ENCODE measurements at regions not wholly inside any gene's neighbourhood (a gene's known extent, or its start where the extent isn't known, plus 50 kb on each side); places are given as distances from the start of the nearest gene placed in this dataset.
"Not testable (repeated sequence)": the region's sequence is repeated elsewhere in the genome, so short reads cannot be mapped to it uniquely, and the experiment has no call there.

DNA sequence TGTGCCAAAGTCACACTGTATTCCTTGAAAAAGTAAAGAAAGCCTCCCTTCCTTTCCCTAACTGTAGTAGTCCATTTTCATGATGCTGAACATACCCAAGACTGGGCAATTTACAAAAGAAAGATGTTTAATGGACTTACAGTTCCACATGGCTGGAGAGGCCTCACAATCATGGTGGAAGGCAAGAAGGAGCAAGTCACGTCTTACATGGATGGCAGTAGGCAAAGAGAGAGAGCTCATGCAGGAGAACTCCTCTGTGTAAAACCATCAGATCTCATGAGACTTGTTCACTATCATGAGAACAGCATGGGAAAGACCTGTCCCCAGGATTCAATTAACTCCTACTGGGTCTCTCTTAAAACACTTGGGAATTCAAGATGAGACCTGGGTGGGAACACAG lies 222.5 kb upstream of the NT5E start:
- not testable (repeated sequence) for H3K4me1 ChIP-seq (ENCODE audit: control insufficient read depth in 4 of 4, insufficient read depth in 4 of 4, low read length in 3 of 4); H3K27ac ChIP-seq (ENCODE audit: low read depth in 1 of 2, low read length in 2 of 2); H3K27me3 ChIP-seq (ENCODE audit: control insufficient read depth in 4 of 4, insufficient read depth in 4 of 4, low read length in 3 of 4); H3K36me3 ChIP-seq (ENCODE audit: control insufficient read depth in 4 of 4, insufficient read depth in 3 of 4, low read depth in 1 of 4, low read length in 3 of 4); DNase-seq (ENCODE audit: low spot score); H3K9ac ChIP-seq (ENCODE audit: low read depth in 1 of 2, low read length in 2 of 2); H3K4me3 ChIP-seq (ENCODE audit: low read depth in 1 of 3, low read length in 3 of 3)
- WGBS: 50% methylated on average over 1 of the region's 1 CpG
- peaks cover 0 to 11% (median 6%) of the 10 kb centered on the region in 4 donors for H3K9me3 ChIP-seq (ENCODE audit: control insufficient read depth in 4 of 4, low read length in 3 of 4)

DNA sequence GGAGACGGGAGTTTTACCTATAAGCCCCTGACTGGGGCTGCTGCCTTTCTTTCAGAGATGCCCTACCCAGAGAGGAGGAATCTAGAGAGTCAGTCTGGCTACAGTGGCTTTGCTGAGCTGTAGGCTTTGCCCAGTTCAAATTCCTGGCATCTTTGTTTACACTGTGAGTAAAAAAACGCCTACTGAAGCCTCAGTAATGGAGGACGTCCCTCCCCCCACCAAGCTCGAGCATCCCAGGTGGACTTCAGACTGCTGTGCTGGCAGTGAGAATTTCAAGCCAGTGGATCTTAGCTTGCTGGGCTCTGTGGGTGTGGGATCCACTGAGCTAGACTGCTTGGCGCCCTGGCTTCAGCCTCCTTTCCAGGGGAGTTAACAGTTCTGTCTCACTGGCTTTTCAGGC lies 237.1 kb upstream of the NT5E start:
- H3K27ac ChIP-seq (ENCODE audit: low read depth in 1 of 2, low read length in 2 of 2); H3K4me1 ChIP-seq (ENCODE audit: control insufficient read depth in 4 of 4, insufficient read depth in 4 of 4, low read length in 3 of 4); H3K27me3 ChIP-seq (ENCODE audit: control insufficient read depth in 4 of 4, insufficient read depth in 4 of 4, low read length in 3 of 4); H3K9ac ChIP-seq (ENCODE audit: low read depth in 1 of 2, low read length in 2 of 2); H3K9me3 ChIP-seq (ENCODE audit: control insufficient read depth in 4 of 4, low read length in 3 of 4); H3K4me3 ChIP-seq (ENCODE audit: low read depth in 1 of 3, low read length in 3 of 3); DNase-seq (ENCODE audit: low spot score); H3K36me3 ChIP-seq (ENCODE audit: control insufficient read depth in 4 of 4, insufficient read depth in 3 of 4, low read depth in 1 of 4, low read length in 3 of 4): not testable (repeated sequence)
- TF ChIP-seq HNF4A (conservative IDR thresholded peaks at IDR 0.05): peak in 1 of 2 donors; percentile 4
- 32% methylated on average over 5 of the region's 5 CpGs for WGBS

DNA sequence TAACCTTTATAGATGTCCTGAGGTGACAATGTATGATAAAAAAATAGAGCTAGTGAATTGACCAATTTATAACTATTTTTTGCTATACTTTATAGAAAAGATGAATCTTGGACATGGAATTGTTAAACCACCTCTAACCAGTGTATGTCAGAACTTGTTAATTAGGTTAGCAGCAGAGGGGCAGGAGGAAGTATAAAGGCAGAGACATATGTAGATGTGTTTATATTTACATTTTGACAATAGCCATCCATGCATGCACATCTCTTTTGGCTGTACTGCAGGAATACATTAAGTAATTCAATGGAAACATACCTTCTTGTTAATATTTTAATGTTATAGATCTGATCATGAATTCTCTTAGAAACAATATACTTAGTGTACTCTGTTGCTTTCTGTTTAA lies 254.6 kb upstream of the NT5E start:
- Histone ChIP-seq H3K27ac (ENCODE audit: low read depth in 1 of 2, low read length in 2 of 2) (no peak overlapping the region), H3K36me3 (ENCODE audit: control insufficient read depth in 4 of 4, insufficient read depth in 3 of 4, low read depth in 1 of 4, low read length in 3 of 4) (no peaks in the 10 kb centered on the region), H3K4me3 (ENCODE audit: low read depth in 1 of 3, low read length in 3 of 3) (no peak overlapping the region), H3K9ac (ENCODE audit: low read depth in 1 of 2, low read length in 2 of 2) (no peak overlapping the region), H3K27me3 (ENCODE audit: control insufficient read depth in 4 of 4, insufficient read depth in 4 of 4, low read length in 3 of 4) (no peaks in the 10 kb centered on the region), H3K9me3 (ENCODE audit: control insufficient read depth in 4 of 4, low read length in 3 of 4) (no peaks in the 10 kb centered on the region), H3K4me1 (ENCODE audit: control insufficient read depth in 4 of 4, insufficient read depth in 4 of 4, low read length in 3 of 4) (no peaks in the 10 kb centered on the region)
- no peak for DNase-seq (ENCODE audit: low spot score)
- TF ChIP-seq, protein P1, sequence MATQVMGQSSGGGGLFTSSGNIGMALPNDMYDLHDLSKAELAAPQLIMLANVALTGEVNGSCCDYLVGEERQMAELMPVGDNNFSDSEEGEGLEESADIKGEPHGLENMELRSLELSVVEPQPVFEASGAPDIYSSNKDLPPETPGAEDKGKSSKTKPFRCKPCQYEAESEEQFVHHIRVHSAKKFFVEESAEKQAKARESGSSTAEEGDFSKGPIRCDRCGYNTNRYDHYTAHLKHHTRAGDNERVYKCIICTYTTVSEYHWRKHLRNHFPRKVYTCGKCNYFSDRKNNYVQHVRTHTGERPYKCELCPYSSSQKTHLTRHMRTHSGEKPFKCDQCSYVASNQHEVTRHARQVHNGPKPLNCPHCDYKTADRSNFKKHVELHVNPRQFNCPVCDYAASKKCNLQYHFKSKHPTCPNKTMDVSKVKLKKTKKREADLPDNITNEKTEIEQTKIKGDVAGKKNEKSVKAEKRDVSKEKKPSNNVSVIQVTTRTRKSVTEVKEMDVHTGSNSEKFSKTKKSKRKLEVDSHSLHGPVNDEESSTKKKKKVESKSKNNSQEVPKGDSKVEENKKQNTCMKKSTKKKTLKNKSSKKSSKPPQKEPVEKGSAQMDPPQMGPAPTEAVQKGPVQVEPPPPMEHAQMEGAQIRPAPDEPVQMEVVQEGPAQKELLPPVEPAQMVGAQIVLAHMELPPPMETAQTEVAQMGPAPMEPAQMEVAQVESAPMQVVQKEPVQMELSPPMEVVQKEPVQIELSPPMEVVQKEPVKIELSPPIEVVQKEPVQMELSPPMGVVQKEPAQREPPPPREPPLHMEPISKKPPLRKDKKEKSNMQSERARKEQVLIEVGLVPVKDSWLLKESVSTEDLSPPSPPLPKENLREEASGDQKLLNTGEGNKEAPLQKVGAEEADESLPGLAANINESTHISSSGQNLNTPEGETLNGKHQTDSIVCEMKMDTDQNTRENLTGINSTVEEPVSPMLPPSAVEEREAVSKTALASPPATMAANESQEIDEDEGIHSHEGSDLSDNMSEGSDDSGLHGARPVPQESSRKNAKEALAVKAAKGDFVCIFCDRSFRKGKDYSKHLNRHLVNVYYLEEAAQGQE (IDR thresholded peaks at IDR 0.05): no peak
- TF ChIP-seq JUND (IDR thresholded peaks at IDR 0.05) (no peak), HNF4A (conservative IDR thresholded peaks at IDR 0.05) (no peak), NR2F2 (IDR thresholded peaks at IDR 0.05) (no peak)
- TF ChIP-seq, protein P2, sequence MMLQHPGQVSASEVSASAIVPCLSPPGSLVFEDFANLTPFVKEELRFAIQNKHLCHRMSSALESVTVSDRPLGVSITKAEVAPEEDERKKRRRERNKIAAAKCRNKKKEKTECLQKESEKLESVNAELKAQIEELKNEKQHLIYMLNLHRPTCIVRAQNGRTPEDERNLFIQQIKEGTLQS (IDR thresholded peaks at IDR 0.05): no peak

DNA sequence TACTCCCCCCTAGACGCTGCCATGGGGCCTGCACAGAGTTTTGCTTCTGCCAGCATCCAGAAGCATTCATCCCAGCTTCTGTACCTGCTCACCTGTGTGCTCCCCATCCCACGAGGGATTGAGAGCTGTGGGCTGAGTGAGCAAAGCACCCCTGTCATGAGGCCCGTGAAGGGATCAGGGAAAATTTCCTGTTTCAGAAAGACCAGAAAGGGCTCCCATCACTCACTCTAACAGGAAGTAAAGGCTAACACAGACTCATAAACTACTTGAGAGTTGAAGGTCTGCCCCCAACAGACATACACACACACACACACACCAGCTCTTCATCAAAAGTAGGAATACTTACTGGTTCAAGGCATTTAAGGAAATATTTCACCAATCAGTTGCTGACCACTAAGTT lies 256.5 kb upstream of the NT5E start:
- H3K9me3 ChIP-seq (ENCODE audit: control insufficient read depth in 4 of 4, low read length in 3 of 4): no peaks in the 10 kb centered on the region
- 50% methylated on average over 3 of the region's 3 CpGs for WGBS
- H3K27me3 ChIP-seq (ENCODE audit: control insufficient read depth in 4 of 4, insufficient read depth in 4 of 4, low read length in 3 of 4): no peaks in the 10 kb centered on the region
- no peak overlapping the region for H3K4me3 ChIP-seq (ENCODE audit: low read depth in 1 of 3, low read length in 3 of 3)
- no peaks in the 10 kb centered on the region for H3K36me3 ChIP-seq (ENCODE audit: control insufficient read depth in 4 of 4, insufficient read depth in 3 of 4, low read depth in 1 of 4, low read length in 3 of 4)
- DNase-seq (ENCODE audit: low spot score): no peak
- H3K9ac ChIP-seq (ENCODE audit: low read depth in 1 of 2, low read length in 2 of 2): no peak overlapping the region
- H3K4me1 ChIP-seq (ENCODE audit: control insufficient read depth in 4 of 4, insufficient read depth in 4 of 4, low read length in 3 of 4): no peaks in the 10 kb centered on the region
- TF ChIP-seq YY1 (IDR thresholded peaks at IDR 0.05) (no peak), GABPA (IDR thresholded peaks at IDR 0.05 in 1 of 2, conservative IDR thresholded peaks at IDR 0.05 in 1 of 2) (no peak), FOXA2 (IDR thresholded peaks at IDR 0.05) (no peak), NR2F2 (IDR thresholded peaks at IDR 0.05) (no peak)
- TF ChIP-seq, protein P3, sequence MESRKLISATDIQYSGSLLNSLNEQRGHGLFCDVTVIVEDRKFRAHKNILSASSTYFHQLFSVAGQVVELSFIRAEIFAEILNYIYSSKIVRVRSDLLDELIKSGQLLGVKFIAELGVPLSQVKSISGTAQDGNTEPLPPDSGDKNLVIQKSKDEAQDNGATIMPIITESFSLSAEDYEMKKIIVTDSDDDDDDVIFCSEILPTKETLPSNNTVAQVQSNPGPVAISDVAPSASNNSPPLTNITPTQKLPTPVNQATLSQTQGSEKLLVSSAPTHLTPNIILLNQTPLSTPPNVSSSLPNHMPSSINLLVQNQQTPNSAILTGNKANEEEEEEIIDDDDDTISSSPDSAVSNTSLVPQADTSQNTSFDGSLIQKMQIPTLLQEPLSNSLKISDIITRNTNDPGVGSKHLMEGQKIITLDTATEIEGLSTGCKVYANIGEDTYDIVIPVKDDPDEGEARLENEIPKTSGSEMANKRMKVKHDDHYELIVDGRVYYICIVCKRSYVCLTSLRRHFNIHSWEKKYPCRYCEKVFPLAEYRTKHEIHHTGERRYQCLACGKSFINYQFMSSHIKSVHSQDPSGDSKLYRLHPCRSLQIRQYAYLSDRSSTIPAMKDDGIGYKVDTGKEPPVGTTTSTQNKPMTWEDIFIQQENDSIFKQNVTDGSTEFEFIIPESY (IDR thresholded peaks at IDR 0.05): no peak
- no peak overlapping the region for H3K27ac ChIP-seq (ENCODE audit: low read depth in 1 of 2, low read length in 2 of 2)
